Endothelial cell of umbilical vein (primary cell): ENCODE measurements at regions not wholly inside any gene's neighbourhood (a gene's known extent, or its start where the extent isn't known, plus 50 kb on each side); places are given as distances from the start of the nearest gene placed in this dataset.

ENCODE experiments used
- BruUV-seq: library from RNA; stranded (reverse); fragments of 400-500 nt; replicated peaks from 2 replicates; lab custom pipeline; 2021; lab: Mats Ljungman, UMichigan
- CTCF ChIA-PET: fragments of 300-600, 350-600 bp; sonication (Branson Sonifier 250); formaldehyde crosslinking; loops from one replicate; lab custom pipeline; 2021; ENCODE audit warnings: antibody characterized with exemption, inconsistent platforms; lab: Charles Lee
- POLR2A ChIA-PET: fragments of 300-600, 350-600 bp; sonication (Branson Sonifier 250); formaldehyde crosslinking; loops from one replicate; lab custom pipeline; 2021; ENCODE audit warnings: antibody characterized with exemption, inconsistent platforms; lab: Charles Lee
- DNase-seq: peaks from one replicate; pipeline ENCODE4 v3.0.0-alpha.2; 2011; ENCODE audit warnings: low read depth, low spot score
- FAIRE-seq: peaks from 2 replicates; lab custom pipeline; 2011; peaks lifted over from hg19 to GRCh38; lab: Jason Lieb, UNC
- H2AFZ ChIP-seq: 2 replicates; pipeline ENCODE4 v1.6.0; 2012; ENCODE audit warnings: low read depth, low read length, control low read depth, inconsistent platforms
- H3K27ac ChIP-seq: 2 replicates; pipeline ENCODE4 v1.5.1; 2011; ENCODE audit warnings: low read depth, mild to moderate bottlenecking, control low read depth, low read length, moderate library complexity; ENCODE audit not compliant: insufficient read depth
- H3K27me3 ChIP-seq, 2 experiments: 2 replicates each; pipeline versions ENCODE4 v1.6.0 to v1.6.1; 2011; ENCODE audit warnings: low read length in 2 of 2, mixed read lengths in 1 of 2; ENCODE audit not compliant: control insufficient read depth in 2 of 2, insufficient read depth in 2 of 2
- H3K36me3 ChIP-seq, 2 experiments: 2 replicates in 1 of 2; 3 replicates in 1 of 2; pipeline ENCODE4 v1.5.1; 2011; ENCODE audit warnings: low read length in 2 of 2, mild to moderate bottlenecking in 1 of 2, moderate library complexity in 1 of 2; ENCODE audit not compliant: control insufficient read depth in 2 of 2, insufficient read depth in 2 of 2; ENCODE audit errors: extremely low read depth in 1 of 2
- H3K4me1 ChIP-seq: 3 replicates; pipeline ENCODE4 v1.5.1; 2011; ENCODE audit warnings: mild to moderate bottlenecking, low read length; ENCODE audit not compliant: control insufficient read depth, insufficient read depth; ENCODE audit errors: extremely low read depth
- H3K4me2 ChIP-seq: 2 replicates; pipeline ENCODE4 v1.6.1; 2011; ENCODE audit warnings: low read length, control low read depth, mixed read lengths; ENCODE audit not compliant: insufficient read depth
- H3K4me3 ChIP-seq, 3 experiments: fragments of 200-600 bp in 1 of 3; sonication (generic), shearing (Covaris generic) in 1 of 3; replicated peaks in 1 of 3; 2 replicates each; pipeline ENCODE4 v1.5.1; 2011 to 2016; ENCODE audit warnings: control low read depth in 3 of 3, low read length in 3 of 3, mild to moderate bottlenecking in 2 of 3, inconsistent platforms in 1 of 3, low read depth in 1 of 3, moderate library complexity in 1 of 3; ENCODE audit not compliant: insufficient read depth in 1 of 3
- H3K79me2 ChIP-seq: 2 replicates; pipeline ENCODE4 v1.6.0; 2012; ENCODE audit warnings: low read length, inconsistent platforms; ENCODE audit not compliant: control insufficient read depth, insufficient read depth
- H3K9ac ChIP-seq: replicated peaks from 2 replicates; pipeline ENCODE3; 2011; ENCODE audit warnings: low read length, control low read depth; ENCODE audit not compliant: insufficient read depth; ENCODE audit errors: extremely low read depth
- H3K9me1 ChIP-seq: replicated peaks from 3 replicates; pipeline ENCODE4 v1.6.0; 2011; ENCODE audit warnings: mild to moderate bottlenecking, low read length; ENCODE audit not compliant: control insufficient read depth, insufficient read depth; ENCODE audit errors: extremely low read depth
- H3K9me3 ChIP-seq: replicated peaks from 2 replicates; pipeline ENCODE4 v1.5.1; 2012; ENCODE audit warnings: low read length, inconsistent platforms; ENCODE audit not compliant: control insufficient read depth, insufficient read depth
- H4K20me1 ChIP-seq: replicated peaks from 2 replicates; pipeline ENCODE3; 2011; ENCODE audit warnings: mild to moderate bottlenecking, low read length; ENCODE audit not compliant: control insufficient read depth, insufficient read depth; ENCODE audit errors: extremely low read depth
- EZH2 ChIP-seq: IDR thresholded peaks from 2 replicates; pipeline ENCODE4 v1.6.1; 2012; ENCODE audit warnings: borderline replicate concordance, low read depth, mild to moderate bottlenecking, moderate library complexity, low read length, inconsistent platforms; ENCODE audit not compliant: severe bottlenecking
- FOS ChIP-seq: IDR thresholded peaks from 2 replicates; pipeline ENCODE4 v1.6.1; 2011; ENCODE audit warnings: mild to moderate bottlenecking, low read length, moderate library complexity, borderline replicate concordance; ENCODE audit not compliant: insufficient read depth
- GATA2 ChIP-seq: IDR thresholded peaks from 2 replicates; pipeline ENCODE4 v1.7.0; 2011; ENCODE audit warnings: low read depth, mild to moderate bottlenecking, moderate library complexity, mixed read lengths, low read length; ENCODE audit not compliant: insufficient read length, insufficient read depth
- JUN ChIP-seq: IDR thresholded peaks from 2 replicates; pipeline ENCODE4 v1.6.1; 2011; ENCODE audit warnings: borderline replicate concordance, low read depth; ENCODE audit not compliant: insufficient read length, insufficient read depth
- MYC ChIP-seq: IDR thresholded peaks from one replicate; pipeline ENCODE4 v1.6.1; 2011; ENCODE audit warnings: mild to moderate bottlenecking, low read depth, low read length
- POLR2A ChIP-seq: IDR thresholded peaks from 2 replicates; pipeline ENCODE4 v1.6.1; 2012; ENCODE audit warnings: low read depth, mild to moderate bottlenecking, control low read depth, low read length
- POLR2AphosphoS5 ChIP-seq: IDR thresholded peaks from 2 replicates; pipeline ENCODE4 v1.6.1; 2012; ENCODE audit warnings: low read depth, mild to moderate bottlenecking, control low read depth, low read length, moderate library complexity; ENCODE audit not compliant: insufficient read depth
- dilution Hi-C: fragments of 300-500 bp; cut with MboI; formaldehyde crosslinking; loops from one replicate; pipeline ENCODE4 v1.15.0; 2019; ENCODE audit warnings: low sequenced_read_pairs; ENCODE audit not compliant: extremely low pct_ligation_motif_present
- intact Hi-C: fragments of 100-400 bp; cut with micrococcal nuclease; formaldehyde crosslinking; loops from one replicate; pipeline ENCODE4 v1.10.0; 2022
- TF ChIP-seq, protein P1 (sequence below): IDR thresholded peaks from 2 replicates; pipeline ENCODE4 v1.6.1; 2011; ENCODE audit not compliant: insufficient read depth, insufficient read length
- TF ChIP-seq, protein P2 (sequence below), 2 donors: IDR thresholded peaks; 1 replicate in 1 of 2; 2 replicates in 1 of 2; pipeline ENCODE4 v1.5.1; 2011; ENCODE audit warnings: low read length in 2 of 2, mild to moderate bottlenecking in 2 of 2, moderate library complexity in 2 of 2, control low read depth in 1 of 2, inconsistent platforms in 1 of 2, low read depth in 1 of 2; ENCODE audit not compliant: insufficient read depth in 1 of 2; ENCODE audit errors: extremely low read depth in 1 of 2

DNA sequence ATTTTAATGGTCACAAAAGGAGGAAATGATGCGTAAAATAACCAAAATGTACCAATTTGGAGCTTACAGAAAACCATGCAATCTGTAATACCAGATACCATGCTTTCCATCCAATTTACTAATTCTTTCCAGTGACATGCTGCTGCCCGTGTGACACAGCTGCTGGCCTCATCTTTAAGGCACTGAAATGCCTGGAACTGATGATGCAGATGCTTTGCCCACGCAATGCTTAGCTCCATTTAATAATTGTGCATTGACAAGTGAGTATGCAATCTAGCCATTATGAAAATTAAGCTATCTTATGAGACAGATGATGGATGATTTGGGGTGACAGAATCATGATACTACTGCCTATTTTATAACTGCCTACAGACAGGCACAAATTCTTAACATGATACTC, 169.2 kb upstream of the CTNND2 start:
- H3K9ac ChIP-seq = no peak overlapping the region
- no peak overlapping the region for H3K27ac ChIP-seq
- no peaks in the 10 kb centered on the region for H3K9me3 ChIP-seq
- ChIA-PET CTCF (no interaction called here), POLR2A (no interaction called here)
- DNase-seq = no peak
- no peak overlapping the region for H2AFZ ChIP-seq
- intact Hi-C loops = no loop called here
- no peaks in the 10 kb centered on the region for H3K9me1 ChIP-seq
- no peaks in the 10 kb centered on the region for H3K36me3 ChIP-seq
- FAIRE-seq = no peak
- H3K27me3 ChIP-seq = no peaks in the 10 kb centered on the region
- H3K4me3 ChIP-seq = no peak overlapping the region
- no peak overlapping the region for H3K4me2 ChIP-seq
- dilution Hi-C loops = no loop called here
- BruUV-seq = no TSS peak
- TF ChIP-seq MYC (no peak), JUN (no peak), GATA2 (no peak), POLR2A (no peak), FOS (no peak), POLR2AphosphoS5 (no peak), EZH2 (no peak)
- TF ChIP-seq, protein P1, sequence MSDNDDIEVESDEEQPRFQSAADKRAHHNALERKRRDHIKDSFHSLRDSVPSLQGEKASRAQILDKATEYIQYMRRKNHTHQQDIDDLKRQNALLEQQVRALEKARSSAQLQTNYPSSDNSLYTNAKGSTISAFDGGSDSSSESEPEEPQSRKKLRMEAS = no peak
- TF ChIP-seq, protein P2, sequence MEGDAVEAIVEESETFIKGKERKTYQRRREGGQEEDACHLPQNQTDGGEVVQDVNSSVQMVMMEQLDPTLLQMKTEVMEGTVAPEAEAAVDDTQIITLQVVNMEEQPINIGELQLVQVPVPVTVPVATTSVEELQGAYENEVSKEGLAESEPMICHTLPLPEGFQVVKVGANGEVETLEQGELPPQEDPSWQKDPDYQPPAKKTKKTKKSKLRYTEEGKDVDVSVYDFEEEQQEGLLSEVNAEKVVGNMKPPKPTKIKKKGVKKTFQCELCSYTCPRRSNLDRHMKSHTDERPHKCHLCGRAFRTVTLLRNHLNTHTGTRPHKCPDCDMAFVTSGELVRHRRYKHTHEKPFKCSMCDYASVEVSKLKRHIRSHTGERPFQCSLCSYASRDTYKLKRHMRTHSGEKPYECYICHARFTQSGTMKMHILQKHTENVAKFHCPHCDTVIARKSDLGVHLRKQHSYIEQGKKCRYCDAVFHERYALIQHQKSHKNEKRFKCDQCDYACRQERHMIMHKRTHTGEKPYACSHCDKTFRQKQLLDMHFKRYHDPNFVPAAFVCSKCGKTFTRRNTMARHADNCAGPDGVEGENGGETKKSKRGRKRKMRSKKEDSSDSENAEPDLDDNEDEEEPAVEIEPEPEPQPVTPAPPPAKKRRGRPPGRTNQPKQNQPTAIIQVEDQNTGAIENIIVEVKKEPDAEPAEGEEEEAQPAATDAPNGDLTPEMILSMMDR (IDR thresholded peaks at IDR 0.05; ENCODE audit: extremely low read depth in 1 of 2, insufficient read depth in 1 of 2, low read depth in 1 of 2, low read length in 2 of 2) = no peak
- H4K20me1 ChIP-seq = no peaks in the 10 kb centered on the region
- H3K4me1 ChIP-seq = no peaks in the 10 kb centered on the region
- no peaks in the 10 kb centered on the region for H3K79me2 ChIP-seq
